HepG2 (cell line): ENCODE measurements at regions not wholly inside any gene's neighbourhood (a gene's known extent, or its start where the extent isn't known, plus 50 kb on each side); places are given as distances from the start of the nearest gene placed in this dataset.

Experiments
- ATAC-seq: fragments of 200-7000 bp; cut with Tn5 transposase; 3 replicates; pipeline ENCODE4 v1.9.1; 2020; ENCODE audit warnings: mild to moderate bottlenecking, moderate library complexity
- BruUV-seq: library from RNA; stranded (reverse); fragments of 400-500 nt; replicated peaks from 2 replicates; lab custom pipeline; 2021; lab: Mats Ljungman, UMichigan
- CTCF ChIA-PET: fragments of 300-600 bp; formaldehyde crosslinking; extraction: SDS; loops from one replicate; lab custom pipeline; 2021; ENCODE audit warnings: low total read pairs, inconsistent platforms, low intra/inter-chr PET ratio; lab: Yijun Ruan, JAX
- POLR2A ChIA-PET: fragments of 350-600 bp; sonication (Branson Sonifier 250); formaldehyde crosslinking; loops from one replicate; lab custom pipeline; 2020; ENCODE audit warnings: antibody characterized with exemption, inconsistent platforms; lab: Yijun Ruan, JAX
- DNase-seq: peaks from one replicate; pipeline ENCODE4 v3.0.0-alpha.2; 2015; ENCODE audit warnings: low spot score
- FAIRE-seq: peaks from 3 replicates; lab custom pipeline; 2011; peaks lifted over from hg19 to GRCh38; lab: Jason Lieb, UNC
- H2AFZ ChIP-seq: one replicate; pipeline ENCODE4 v1.6.1; 2011; ENCODE audit warnings: low read length, inconsistent platforms
- H3K27ac ChIP-seq: fragments of 300-600 bp; 3 replicates; pipeline ENCODE4 v1.8.0; 2011; ENCODE audit warnings: mixed run types, mild to moderate bottlenecking, mixed read lengths, low read length, inconsistent platforms; ENCODE audit not compliant: insufficient read depth; ENCODE audit errors: extremely low read length
- H3K27me3 ChIP-seq, 2 experiments: fragments of 200-600 bp in 1 of 2; 2 replicates in 1 of 2; 3 replicates in 1 of 2; pipeline versions ENCODE4 v1.6.0 to v1.8.0; 2011; ENCODE audit warnings: low read length in 2 of 2, mild to moderate bottlenecking in 2 of 2, moderate library complexity in 2 of 2, inconsistent platforms in 1 of 2; ENCODE audit not compliant: insufficient read depth in 2 of 2, control insufficient read depth in 1 of 2
- H3K36me3 ChIP-seq, 2 experiments: fragments of 200-600 bp in 1 of 2; replicated peaks in 1 of 2; 2 replicates in 1 of 2; 3 replicates in 1 of 2; pipeline versions ENCODE4 v1.5.1 to v1.8.0; 2011; ENCODE audit warnings: low read length in 2 of 2, inconsistent platforms in 1 of 2; ENCODE audit not compliant: insufficient read depth in 2 of 2, control insufficient read depth in 1 of 2
- H3K4me1 ChIP-seq: 2 replicates; pipeline ENCODE4 v1.5.1; 2012; ENCODE audit warnings: low read length, inconsistent platforms; ENCODE audit not compliant: insufficient read depth
- H3K4me2 ChIP-seq: 2 replicates; pipeline ENCODE4 v1.6.0; 2011; ENCODE audit warnings: low read depth, low read length, inconsistent platforms
- H3K4me3 ChIP-seq, 3 experiments: fragments of 200-600 bp in 1 of 3; sonication (generic), shearing (Covaris generic) in 1 of 3; replicated peaks in 1 of 3; 2 replicates each; pipeline ENCODE4 v1.5.1; 2011 to 2016; ENCODE audit warnings: low read length in 3 of 3, inconsistent platforms in 2 of 3, low read depth in 2 of 3, mild to moderate bottlenecking in 2 of 3, control low read depth in 1 of 3, mixed read lengths in 1 of 3; ENCODE audit not compliant: insufficient read depth in 1 of 3
- H3K79me2 ChIP-seq: one replicate; pipeline ENCODE4 v1.6.1; 2011; ENCODE audit warnings: low read length, inconsistent platforms; ENCODE audit not compliant: insufficient read depth
- H3K9ac ChIP-seq: 2 replicates; pipeline ENCODE4 v1.6.0; 2011; ENCODE audit warnings: mild to moderate bottlenecking, low read depth, low read length, inconsistent platforms; ENCODE audit not compliant: insufficient read depth
- H3K9me3 ChIP-seq: 2 replicates; pipeline ENCODE4 v1.5.1; 2012; ENCODE audit warnings: mild to moderate bottlenecking, low read length
- H4K20me1 ChIP-seq: 2 replicates; pipeline ENCODE4 v1.6.0; 2011; ENCODE audit warnings: inconsistent platforms, mild to moderate bottlenecking, low read length, moderate library complexity; ENCODE audit not compliant: insufficient read depth
- BORCS8-MEF2B ChIP-seq: sonication (generic); formaldehyde crosslinking; IDR thresholded peaks from 2 replicates; pipeline ENCODE4 v1.8.0; 2022; ENCODE audit warnings: mild to moderate bottlenecking, missing genetic modification reagents
- ELF4 ChIP-seq: sonication (generic); formaldehyde crosslinking; IDR thresholded peaks from 2 replicates; pipeline ENCODE4 v1.5.0; 2020; ENCODE audit warnings: missing genetic modification reagents, mild to moderate bottlenecking, moderate library complexity, borderline replicate concordance
- ESRRA ChIP-seq: sonication (generic); formaldehyde crosslinking; IDR thresholded peaks from 2 replicates; pipeline ENCODE4 v1.5.1; 2020; ENCODE audit warnings: mild to moderate bottlenecking, low read depth, missing genetic modification reagents
- HES4 ChIP-seq: sonication (generic); formaldehyde crosslinking; IDR thresholded peaks from 2 replicates; pipeline ENCODE4 v1.9.0; 2021; ENCODE audit warnings: mild to moderate bottlenecking, missing genetic modification reagents, borderline replicate concordance
- HOXA3 ChIP-seq: sonication (generic); formaldehyde crosslinking; IDR thresholded peaks from 2 replicates; pipeline ENCODE4 v1.5.0; 2020; ENCODE audit warnings: missing genetic modification reagents
- KDM5B ChIP-seq: sonication (generic); formaldehyde crosslinking; IDR thresholded peaks from 2 replicates; pipeline ENCODE4 v1.4.0; 2020; ENCODE audit warnings: missing genetic modification reagents, mild to moderate bottlenecking, borderline replicate concordance
- PRPF4 ChIP-seq: fragments of 200-400 bp; formaldehyde crosslinking; IDR thresholded peaks from 2 replicates; pipeline ENCODE4 v1.6.1; 2016; ENCODE audit warnings: low read length, low read depth; ENCODE audit not compliant: poor library complexity, severe bottlenecking
- SNAPC2 ChIP-seq: sonication (generic); formaldehyde crosslinking; IDR thresholded peaks from 2 replicates; pipeline ENCODE4 v1.8.1; 2022; ENCODE audit warnings: mild to moderate bottlenecking, missing genetic modification reagents
- TGIF2 ChIP-seq: IDR thresholded peaks from 2 replicates; pipeline ENCODE4 v1.6.1; 2016; ENCODE audit warnings: control low read depth, missing compliant biosample characterization
- ZBTB1 ChIP-seq: sonication (generic); formaldehyde crosslinking; IDR thresholded peaks from 2 replicates; pipeline ENCODE4 v1.4.0; 2020; ENCODE audit warnings: missing genetic modification reagents, borderline replicate concordance
- ZNF224 ChIP-seq: sonication (generic); formaldehyde crosslinking; IDR thresholded peaks from 2 replicates; pipeline ENCODE4 v1.5.0; 2020; ENCODE audit warnings: mild to moderate bottlenecking, missing genetic modification reagents
- ZNF460 ChIP-seq: sonication (generic); formaldehyde crosslinking; IDR thresholded peaks from 2 replicates; pipeline ENCODE4 v1.5.1; 2020; ENCODE audit warnings: missing genetic modification reagents, mild to moderate bottlenecking, borderline replicate concordance
- ZNF484 ChIP-seq: sonication (generic); formaldehyde crosslinking; IDR thresholded peaks from 2 replicates; pipeline ENCODE4 v1.5.1; 2020; ENCODE audit warnings: mild to moderate bottlenecking, low read depth, missing genetic modification reagents, borderline replicate concordance
- ZNF547 ChIP-seq: sonication (generic); formaldehyde crosslinking; IDR thresholded peaks from 2 replicates; pipeline ENCODE4 v1.5.1; 2020; ENCODE audit warnings: mild to moderate bottlenecking, missing genetic modification reagents
- ZNF780A ChIP-seq: sonication (generic); formaldehyde crosslinking; IDR thresholded peaks from 2 replicates; pipeline ENCODE4 v1.8.0; 2022; ENCODE audit warnings: mild to moderate bottlenecking, missing genetic modification reagents, moderate library complexity
- WGBS: methylation state at CpG from one replicate; pipeline ENCODE4 v1.1.6; 2017; ENCODE audit warnings: low lambda C conversion rate; 5-methylcytosine and 5-hydroxymethylcytosine counted together
- in situ Hi-C: cut with HindIII; loops from 2 replicates; pipeline ENCODE4 v1.10.0; 2017; ENCODE audit warnings: low pct_unique_long_range_greater_than_20kb; ENCODE audit not compliant: extremely low pct_ligation_motif_present
- intact Hi-C: fragments of 100-400 bp; cut with micrococcal nuclease; formaldehyde crosslinking; loops from one replicate; pipeline ENCODE4 v1.10.0; 2022; ENCODE audit not compliant: unreplicated experiment
- TF ChIP-seq, protein P1 (sequence below): sonication (generic); formaldehyde crosslinking; IDR thresholded peaks from 2 replicates; pipeline ENCODE4 v1.5.1; 2020; ENCODE audit warnings: missing genetic modification reagents, mild to moderate bottlenecking, borderline replicate concordance
- TF ChIP-seq, protein P2 (sequence below): sonication (generic); formaldehyde crosslinking; conservative IDR thresholded peaks from 2 replicates; pipeline ENCODE4 v1.4.0; 2020; ENCODE audit warnings: missing genetic modification reagents

DNA sequence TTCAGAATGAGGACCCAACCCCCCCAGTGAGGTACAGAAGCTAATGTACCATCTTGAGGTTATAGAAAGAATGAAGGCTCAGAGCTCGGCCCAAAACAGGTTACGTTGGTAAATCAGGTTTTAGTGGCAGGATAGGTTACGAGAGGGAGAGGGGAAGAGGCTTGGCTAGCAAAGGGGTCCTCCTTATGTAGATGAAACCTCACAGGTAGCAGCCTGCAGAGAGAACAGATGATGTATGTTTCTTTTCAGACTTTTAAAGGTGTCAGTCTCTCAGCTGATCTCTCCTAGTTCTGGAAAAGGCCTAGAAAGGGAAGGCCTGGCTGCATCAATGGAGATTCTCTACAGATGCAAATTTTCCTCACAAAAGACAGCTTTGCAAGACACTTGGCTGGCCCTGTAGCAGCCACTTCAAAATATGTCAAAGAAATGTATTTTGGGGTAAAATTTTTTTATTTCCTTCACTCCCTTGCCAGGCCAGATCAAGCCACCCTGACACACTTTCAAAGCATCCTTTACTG, 71.7 kb upstream of the CPSF6 start:
- TF ChIP-seq PRPF4 (no peak), KDM5B (CRISPR knock-in tag) (no peak), ZNF780A (CRISPR knock-in tag) (no peak), TGIF2 (CRISPR knock-in tag) (no peak), HOXA3 (CRISPR knock-in tag) (no peak), ZNF484 (CRISPR knock-in tag) (no peak), ELF4 (CRISPR knock-in tag) (no peak), BORCS8-MEF2B (CRISPR knock-in tag) (no peak), ESRRA (no peak), ZBTB1 (CRISPR knock-in tag) (no peak), HES4 (CRISPR knock-in tag) (no peak), ZNF460 (CRISPR knock-in tag) (no peak), ZNF224 (no peak), SNAPC2 (no peak), ZNF547 (CRISPR knock-in tag) (no peak)
- TF ChIP-seq, protein P1, sequence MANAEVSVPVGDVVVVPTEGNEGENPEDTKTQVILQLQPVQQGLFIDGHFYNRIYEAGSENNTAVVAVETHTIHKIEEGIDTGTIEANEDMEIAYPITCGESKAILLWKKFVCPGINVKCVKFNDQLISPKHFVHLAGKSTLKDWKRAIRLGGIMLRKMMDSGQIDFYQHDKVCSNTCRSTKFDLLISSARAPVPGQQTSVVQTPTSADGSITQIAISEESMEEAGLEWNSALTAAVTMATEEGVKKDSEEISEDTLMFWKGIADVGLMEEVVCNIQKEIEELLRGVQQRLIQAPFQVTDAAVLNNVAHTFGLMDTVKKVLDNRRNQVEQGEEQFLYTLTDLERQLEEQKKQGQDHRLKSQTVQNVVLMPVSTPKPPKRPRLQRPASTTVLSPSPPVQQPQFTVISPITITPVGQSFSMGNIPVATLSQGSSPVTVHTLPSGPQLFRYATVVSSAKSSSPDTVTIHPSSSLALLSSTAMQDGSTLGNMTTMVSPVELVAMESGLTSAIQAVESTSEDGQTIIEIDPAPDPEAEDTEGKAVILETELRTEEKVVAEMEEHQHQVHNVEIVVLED = no peak
- TF ChIP-seq, protein P2, sequence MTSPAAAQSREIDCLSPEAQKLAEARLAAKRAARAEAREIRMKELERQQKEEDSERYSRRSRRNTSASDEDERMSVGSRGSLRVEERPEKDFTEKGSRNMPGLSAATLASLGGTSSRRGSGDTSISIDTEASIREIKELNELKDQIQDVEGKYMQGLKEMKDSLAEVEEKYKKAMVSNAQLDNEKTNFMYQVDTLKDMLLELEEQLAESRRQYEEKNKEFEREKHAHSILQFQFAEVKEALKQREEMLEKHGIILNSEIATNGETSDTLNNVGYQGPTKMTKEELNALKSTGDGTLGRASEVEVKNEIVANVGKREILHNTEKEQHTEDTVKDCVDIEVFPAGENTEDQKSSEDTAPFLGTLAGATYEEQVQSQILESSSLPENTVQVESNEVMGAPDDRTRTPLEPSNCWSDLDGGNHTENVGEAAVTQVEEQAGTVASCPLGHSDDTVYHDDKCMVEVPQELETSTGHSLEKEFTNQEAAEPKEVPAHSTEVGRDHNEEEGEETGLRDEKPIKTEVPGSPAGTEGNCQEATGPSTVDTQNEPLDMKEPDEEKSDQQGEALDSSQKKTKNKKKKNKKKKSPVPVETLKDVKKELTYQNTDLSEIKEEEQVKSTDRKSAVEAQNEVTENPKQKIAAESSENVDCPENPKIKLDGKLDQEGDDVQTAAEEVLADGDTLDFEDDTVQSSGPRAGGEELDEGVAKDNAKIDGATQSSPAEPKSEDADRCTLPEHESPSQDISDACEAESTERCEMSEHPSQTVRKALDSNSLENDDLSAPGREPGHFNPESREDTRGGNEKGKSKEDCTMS (CRISPR knock-in tag) = no peak
- no peak for ATAC-seq
- Histone ChIP-seq H3K9me3 (no peaks in the 10 kb centered on the region), H3K4me3 (no peak overlapping the region), H3K36me3 (no peaks in the 10 kb centered on the region), H3K4me1 (no peaks in the 10 kb centered on the region), H3K4me2 (no peak overlapping the region), H3K27ac (no peak overlapping the region), H2AFZ (no peak overlapping the region), H3K27me3 (peaks cover 0 to 6% of the 10 kb centered on the region in 2 experiments; a peak in 1 of 5 replicates), H3K79me2 (no peaks in the 10 kb centered on the region), H3K9ac (no peak overlapping the region), H4K20me1 (no peaks in the 10 kb centered on the region)
- ChIA-PET CTCF (no interaction called here), POLR2A (no interaction called here)
- intact Hi-C loops (no loop called here), in situ Hi-C loops (no loop called here)
- 20% methylated on average over 3 of the region's 3 CpGs for WGBS
- BruUV-seq = no TSS peak
- no peak for FAIRE-seq
- DNase-seq = no peak
